LHCN-M2 (cell line): ENCODE measurements at regions not wholly inside any gene's neighbourhood (a gene's known extent, or its start where the extent isn't known, plus 50 kb on each side); places are given as distances from the start of the nearest gene placed in this dataset.

Experiments
- DNase-seq: peaks from one replicate; pipeline ENCODE4 v3.0.0-alpha.2; 2012; ENCODE audit warnings: low read depth

DNA sequence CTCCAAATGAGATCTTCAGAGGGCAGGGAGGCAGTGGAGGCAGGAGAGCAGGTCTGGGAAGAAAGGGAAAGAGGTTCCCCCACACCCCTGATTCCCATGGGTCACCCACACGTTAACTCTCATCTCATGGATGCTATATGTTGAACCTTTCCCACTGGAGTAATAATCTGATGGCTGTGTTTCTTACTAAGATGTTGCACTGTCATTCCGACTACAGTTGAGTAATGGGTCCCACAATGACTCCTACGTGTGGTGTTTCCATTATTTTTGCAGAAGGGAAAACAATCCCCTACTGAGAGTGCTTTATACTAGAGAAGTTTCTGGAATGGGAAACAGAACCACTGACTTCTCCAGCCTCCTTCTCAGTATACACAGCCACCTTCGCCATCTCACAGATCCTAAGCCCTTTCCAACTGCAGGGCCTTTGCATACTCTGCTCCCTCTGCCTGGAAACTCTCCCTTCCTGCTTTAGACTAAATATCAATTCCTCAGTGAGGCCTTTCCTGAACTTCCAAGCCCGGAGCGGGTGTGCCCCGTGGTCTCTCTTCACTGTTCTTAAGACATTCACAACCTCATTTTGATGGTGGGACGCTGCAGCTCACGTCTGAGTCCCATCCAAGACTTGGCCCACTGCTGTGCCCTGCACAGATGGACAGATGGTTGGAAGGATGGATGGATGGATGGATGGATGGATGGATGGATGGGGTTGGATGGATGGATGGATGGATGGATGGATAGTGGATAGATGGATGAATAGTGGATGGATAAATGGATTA, 238.6 kb upstream of the PMEPA1 start:
- DNase-seq: no peak

- DNase-seq: no peak
Observed at GRCh38 chr20:57947421-57948179, 237.8 kb upstream of the PMEPA1 start.

GRCh38 chr20:57946559-57947315, 236.9 kb upstream of the PMEPA1 start:
- no peak for DNase-seq

DNA sequence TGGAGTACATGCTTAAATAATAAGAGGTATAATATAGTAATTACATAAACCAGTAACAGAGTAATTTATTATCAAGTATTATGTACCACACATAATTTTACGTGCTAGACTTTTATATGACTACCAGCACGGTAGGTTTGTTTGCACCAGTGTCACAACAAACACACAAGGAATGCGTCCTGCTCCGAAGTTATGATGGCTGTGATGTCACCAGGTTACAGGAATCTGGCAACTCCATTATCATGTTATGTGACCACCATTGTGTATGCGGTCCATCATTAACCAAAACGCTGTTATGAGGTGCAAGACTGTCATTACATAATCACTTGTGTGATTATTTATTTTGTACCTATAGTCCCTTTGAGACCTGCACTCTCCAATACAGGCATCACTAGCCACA, 235.2 kb upstream of the PMEPA1 start:
- DNase-seq: no peak

DNA sequence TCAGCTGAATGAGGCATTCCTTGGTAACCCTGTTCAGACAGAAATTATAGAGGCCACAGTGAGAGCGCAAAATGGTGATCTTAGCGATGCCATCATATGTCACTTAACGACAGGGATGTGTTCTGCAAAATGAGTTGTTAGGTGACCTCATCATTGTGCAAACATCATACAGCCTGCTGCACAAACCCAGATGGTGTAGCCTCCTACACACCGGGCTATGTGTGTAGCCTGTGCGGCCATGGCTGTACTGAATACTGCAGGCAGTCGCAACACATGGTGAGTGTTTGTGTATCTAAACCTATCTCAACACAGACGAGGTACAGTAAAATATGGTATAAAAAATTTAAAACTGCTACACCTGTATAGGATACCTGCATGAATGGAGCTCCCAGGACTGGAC, 234.1 kb upstream of the PMEPA1 start:
- no peak for DNase-seq

DNA sequence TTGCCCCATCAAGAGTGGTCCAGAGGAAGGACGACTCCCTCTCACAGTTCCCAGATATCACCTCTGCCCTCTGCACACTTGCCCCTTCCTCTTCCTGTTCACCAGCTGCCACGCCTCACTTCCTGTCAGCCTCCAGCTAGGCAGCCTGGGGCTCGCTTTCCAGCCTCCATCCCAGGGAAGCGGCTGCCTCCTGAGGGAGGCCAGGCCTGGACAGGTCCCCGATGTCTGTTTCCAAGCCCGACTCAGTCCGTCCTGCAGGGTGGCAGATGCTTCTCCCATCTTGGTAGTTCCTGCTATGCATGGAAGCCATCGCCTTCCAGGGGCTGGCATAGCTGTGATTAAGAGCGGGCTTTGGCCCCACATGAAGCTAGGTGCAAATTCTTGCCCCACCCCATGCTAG, 233.5 kb upstream of the PMEPA1 start:
- no peak for DNase-seq

DNA sequence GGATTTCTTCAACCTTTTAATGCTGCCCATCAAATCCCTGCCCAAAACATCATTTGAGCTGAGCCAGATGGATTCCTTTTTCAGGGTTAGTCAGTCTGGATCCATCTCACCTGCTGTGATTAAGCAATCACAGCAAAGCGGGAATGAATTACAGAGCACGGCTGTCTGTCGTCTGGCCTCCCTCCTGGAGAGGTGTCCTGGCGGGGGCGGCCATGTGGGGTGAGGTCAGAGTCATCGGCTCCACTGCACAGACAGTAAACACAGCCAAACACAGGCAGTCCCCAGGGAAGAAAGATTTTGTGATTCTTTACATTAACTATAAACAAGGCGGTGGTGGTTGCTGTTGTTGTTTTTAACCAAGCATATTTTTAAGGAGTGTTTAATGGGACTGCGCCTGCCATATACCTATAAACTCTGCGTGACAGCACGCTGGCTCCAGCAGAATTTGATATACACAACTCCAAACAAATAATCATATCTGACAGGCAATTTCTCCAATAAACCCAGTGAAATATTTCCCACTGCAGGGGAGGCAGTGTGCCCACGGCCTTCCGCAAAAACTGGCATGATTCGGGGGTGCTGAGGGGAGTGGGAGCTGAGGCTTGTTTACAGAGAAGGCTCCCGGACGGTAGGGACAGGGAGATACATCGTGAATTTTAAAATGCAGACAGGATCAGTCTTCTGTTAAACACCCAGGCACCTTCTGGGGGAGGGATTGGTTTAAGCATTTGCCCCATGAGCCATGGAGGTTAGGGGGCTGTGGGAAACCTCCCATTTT, 232.0 kb upstream of the PMEPA1 start:
- DNase-seq: no peak

- DNase-seq: no peak
Observed at GRCh38 chr20:57940868-57941522, 231.2 kb upstream of the PMEPA1 start.

DNA sequence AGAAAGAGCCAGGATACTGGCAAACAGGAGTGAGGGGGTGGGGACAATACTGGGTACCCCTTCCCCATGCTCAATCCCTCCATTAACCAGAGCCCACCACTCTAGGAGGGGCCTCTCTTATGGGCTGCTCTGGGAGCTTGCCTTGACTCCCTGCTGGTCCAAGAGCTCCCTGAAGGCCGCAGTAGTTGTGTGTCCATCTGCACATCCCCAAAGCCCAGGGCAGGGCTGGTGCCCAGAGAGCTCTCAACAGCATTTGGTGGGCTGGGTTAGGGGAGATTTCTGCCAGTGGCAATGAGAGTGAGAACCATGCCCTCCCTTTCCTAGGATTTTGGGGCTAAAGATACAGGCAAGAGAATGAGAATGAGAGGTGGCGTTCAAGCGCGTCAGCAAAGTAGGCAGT, 230.6 kb upstream of the PMEPA1 start:
- no peak for DNase-seq

- no peak for DNase-seq
Observed at GRCh38 chr20:57939499-57939898, 229.7 kb upstream of the PMEPA1 start.

DNA sequence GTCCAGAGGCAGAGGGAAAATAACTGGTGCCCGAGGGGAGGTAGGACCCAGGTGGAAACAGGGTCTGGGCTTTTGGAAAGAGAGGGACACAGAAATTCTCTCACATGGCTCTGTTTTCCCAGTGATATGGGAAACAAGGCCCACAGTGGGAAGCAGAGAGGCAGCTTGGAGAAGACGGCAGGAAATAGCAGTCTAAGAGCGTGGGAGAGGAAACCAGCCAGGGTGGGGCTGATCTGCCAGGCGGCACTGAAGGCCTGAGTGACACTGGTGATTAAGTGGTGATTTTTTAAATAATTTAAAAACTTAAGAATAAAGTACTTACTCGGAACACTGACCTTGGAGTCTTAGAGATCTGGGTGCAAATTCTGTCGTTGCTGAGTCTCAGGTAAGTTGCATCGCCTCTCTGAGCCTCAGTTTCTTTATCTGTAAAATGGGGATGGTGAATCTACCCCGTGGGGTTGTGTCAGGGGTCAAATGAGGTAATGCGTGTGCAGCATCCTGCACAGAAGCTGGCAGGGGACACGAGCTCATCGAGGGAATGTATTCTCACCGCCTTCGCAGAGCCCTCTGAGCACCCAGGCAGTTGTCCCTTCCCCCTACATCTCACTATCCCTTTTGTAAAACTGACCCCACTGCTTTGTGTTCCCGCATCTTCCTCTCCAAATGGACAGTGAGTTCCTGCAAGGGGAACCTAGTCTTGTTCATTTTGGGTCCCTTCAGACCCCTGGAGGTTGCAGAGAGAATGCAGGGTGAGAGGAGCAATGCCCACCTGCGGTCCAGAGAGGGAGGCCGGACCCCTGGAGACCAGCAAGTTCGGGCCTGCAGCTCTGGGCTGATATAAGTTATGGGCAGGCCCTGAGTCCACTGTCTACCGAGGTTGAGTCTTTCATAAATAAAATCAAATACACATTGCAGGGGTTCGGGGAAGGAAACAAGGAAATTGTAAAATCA, 228.6 kb upstream of the PMEPA1 start:
- DNase-seq: no peak

GRCh38 chr20:57936636-57937385, 227.0 kb upstream of the PMEPA1 start:
- no peak for DNase-seq

- no peak for DNase-seq
Observed at GRCh38 chr20:57934913-57935312, 225.1 kb upstream of the PMEPA1 start.

DNA sequence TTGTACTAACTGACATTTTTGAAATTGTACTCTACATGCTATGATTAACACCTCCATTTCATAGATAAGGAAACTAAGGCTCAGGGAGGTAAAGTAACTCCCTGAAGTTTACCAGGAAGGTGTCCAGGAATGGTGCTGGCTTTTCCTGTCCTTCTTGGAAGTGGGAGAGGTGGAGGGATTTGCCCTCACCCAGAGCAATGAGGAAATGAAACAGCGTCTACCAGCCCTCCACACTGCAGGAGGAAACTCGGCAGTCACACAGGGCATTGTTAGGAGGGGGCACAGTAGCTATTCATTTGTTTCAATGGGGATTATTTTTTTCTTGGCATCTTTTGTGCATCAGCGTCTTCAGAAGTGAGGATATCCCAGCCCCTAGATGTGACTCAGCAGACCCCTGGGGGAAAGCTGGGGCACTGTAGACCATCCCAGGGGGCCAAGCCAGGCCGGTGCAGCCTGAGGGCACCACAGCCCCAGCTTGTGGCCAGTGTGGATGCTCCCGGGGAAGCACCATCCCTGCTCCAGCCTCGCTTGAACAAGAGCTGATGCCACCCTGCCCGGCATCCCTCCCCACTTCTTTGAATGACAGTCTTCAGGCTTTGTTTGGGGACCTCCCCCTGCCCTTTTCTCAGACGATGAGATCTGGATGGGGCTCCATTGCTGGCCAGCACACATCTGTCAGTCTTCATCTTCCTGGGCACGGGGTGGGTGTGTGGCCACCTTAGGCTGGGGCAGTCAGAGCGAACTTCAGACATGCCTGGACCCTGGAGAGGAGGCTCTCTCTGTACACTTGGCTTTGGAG, 224.4 kb upstream of the PMEPA1 start:
- no peak for DNase-seq

- DNase-seq: no peak
Observed at GRCh38 chr20:57932227-57932864, 222.5 kb upstream of the PMEPA1 start.

DNA sequence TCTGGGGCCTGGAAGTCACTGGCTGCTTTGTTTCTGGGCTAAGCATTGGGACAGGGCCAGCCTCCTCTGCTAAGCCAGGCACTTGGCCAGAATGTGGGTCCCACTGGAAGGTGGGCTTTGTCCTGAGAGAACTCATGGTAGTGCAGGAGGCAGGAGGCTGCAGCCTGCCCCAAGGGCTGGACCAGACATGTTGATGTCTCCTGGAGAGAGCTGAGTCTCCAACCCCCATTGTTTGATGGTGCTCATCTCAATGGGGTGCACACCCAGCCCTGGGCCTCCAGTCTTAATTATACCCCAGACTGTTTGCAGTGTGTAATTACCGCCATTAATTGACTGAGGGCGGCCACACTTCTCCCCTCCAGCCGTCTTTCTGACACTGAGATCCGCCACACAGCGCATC, 220.5 kb upstream of the PMEPA1 start:
- DNase-seq: no peak

DNA sequence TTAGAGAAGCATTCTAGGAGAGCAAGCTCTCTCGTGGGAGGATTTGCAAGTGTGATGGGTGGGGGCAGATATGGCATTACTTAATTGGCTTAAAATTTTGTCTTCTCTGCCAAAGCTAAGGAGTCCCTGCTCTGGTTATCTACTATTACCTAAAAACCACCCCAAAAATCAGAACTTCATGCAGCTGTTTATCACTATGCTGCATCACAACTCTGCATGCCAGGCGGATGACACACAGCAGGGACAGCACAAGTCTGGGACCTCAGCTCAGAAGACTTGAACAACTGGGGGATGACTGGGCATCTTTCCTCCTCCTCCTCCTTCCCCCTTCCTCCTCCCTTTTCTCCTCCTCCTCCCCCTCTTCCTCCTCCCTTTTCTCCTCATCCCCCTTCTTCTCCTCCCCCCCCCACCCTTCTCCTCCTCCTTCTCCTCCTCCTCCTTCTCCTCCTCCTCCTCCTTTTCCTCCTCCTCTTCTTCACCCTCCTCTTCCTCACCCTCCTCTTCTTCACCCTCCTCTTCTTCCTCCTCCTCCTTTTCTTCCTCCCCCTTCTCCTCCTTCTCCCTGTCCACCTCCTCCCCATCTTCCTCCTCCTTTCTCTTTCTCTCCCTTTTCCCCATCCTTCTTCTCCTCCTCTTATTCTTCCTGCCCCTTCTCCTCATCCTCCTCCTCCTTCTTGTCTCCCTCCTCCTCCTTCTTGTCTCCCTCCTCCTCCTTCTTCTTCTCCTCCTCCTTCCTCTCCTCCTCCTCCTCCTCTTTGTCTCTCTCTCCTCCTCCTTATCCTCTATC, 218.6 kb upstream of the PMEPA1 start:
- peak; percentile 90 for DNase-seq
